ENCODE measurements at regions not wholly inside any gene's neighbourhood (a gene's known extent, or its start where the extent isn't known, plus 50 kb on each side); places are given as distances from the start of the nearest gene placed in this dataset.

DNA sequence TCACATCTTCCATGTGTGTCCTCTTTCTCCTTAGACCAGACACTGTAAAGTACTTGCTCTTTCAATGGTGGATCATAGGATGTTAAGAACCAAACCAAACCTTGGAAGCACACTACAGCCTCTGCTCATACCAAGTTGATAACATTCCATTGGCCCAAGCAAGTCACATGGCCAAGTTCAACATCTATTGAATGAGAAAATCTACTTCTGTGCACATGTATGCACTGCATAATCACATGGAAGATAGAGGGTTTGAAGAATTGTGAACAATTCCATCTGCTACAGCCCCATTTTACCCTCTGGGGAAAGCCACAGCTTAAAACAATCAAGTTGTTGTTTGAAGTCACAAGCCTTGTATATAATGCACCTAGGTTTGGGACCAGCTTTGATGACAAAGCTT lies 68.2 kb downstream of the MFAP3 start:
- DNase-seq (ENCODE audit: low spot score) = no peak
- H3K36me3 Mint-ChIP-seq (ENCODE audit: low read depth, unreplicated experiment) = no peaks in the 10 kb centered on the region
- peak overlapping the region; percentile 37 for H3K27ac Mint-ChIP-seq (ENCODE audit: unreplicated experiment)
- H3K9me3 Mint-ChIP-seq (ENCODE audit: unreplicated experiment) = no peaks in the 10 kb centered on the region
- TF ChIP-seq, protein P1, sequence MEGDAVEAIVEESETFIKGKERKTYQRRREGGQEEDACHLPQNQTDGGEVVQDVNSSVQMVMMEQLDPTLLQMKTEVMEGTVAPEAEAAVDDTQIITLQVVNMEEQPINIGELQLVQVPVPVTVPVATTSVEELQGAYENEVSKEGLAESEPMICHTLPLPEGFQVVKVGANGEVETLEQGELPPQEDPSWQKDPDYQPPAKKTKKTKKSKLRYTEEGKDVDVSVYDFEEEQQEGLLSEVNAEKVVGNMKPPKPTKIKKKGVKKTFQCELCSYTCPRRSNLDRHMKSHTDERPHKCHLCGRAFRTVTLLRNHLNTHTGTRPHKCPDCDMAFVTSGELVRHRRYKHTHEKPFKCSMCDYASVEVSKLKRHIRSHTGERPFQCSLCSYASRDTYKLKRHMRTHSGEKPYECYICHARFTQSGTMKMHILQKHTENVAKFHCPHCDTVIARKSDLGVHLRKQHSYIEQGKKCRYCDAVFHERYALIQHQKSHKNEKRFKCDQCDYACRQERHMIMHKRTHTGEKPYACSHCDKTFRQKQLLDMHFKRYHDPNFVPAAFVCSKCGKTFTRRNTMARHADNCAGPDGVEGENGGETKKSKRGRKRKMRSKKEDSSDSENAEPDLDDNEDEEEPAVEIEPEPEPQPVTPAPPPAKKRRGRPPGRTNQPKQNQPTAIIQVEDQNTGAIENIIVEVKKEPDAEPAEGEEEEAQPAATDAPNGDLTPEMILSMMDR (IDR thresholded peaks at IDR 0.05; ENCODE audit: unreplicated experiment) = no peak
- H3K27me3 Mint-ChIP-seq (ENCODE audit: unreplicated experiment) = peaks cover 5% of the 10 kb centered on the region
- no peak overlapping the region for H3K4me3 Mint-ChIP-seq (ENCODE audit: unreplicated experiment)
- H3K4me1 Mint-ChIP-seq (ENCODE audit: unreplicated experiment) = peaks cover 25% of the 10 kb centered on the region

GRCh38 chr5:154107756-154108155 lies 69.0 kb downstream of the MFAP3 start:
- no peak overlapping the region for H3K4me3 Mint-ChIP-seq (ENCODE audit: unreplicated experiment)
- no peak for DNase-seq (ENCODE audit: low spot score)
- TF ChIP-seq, protein P1 (IDR thresholded peaks at IDR 0.05; ENCODE audit: unreplicated experiment) = no peak
- H3K4me1 Mint-ChIP-seq (ENCODE audit: unreplicated experiment) = peaks cover 25% of the 10 kb centered on the region
- H3K27me3 Mint-ChIP-seq (ENCODE audit: unreplicated experiment) = peaks cover 5% of the 10 kb centered on the region
- H3K36me3 Mint-ChIP-seq (ENCODE audit: low read depth, unreplicated experiment) = no peaks in the 10 kb centered on the region
- H3K9me3 Mint-ChIP-seq (ENCODE audit: unreplicated experiment) = no peaks in the 10 kb centered on the region
- H3K27ac Mint-ChIP-seq (ENCODE audit: unreplicated experiment) = peak overlapping the region; percentile 9

DNA sequence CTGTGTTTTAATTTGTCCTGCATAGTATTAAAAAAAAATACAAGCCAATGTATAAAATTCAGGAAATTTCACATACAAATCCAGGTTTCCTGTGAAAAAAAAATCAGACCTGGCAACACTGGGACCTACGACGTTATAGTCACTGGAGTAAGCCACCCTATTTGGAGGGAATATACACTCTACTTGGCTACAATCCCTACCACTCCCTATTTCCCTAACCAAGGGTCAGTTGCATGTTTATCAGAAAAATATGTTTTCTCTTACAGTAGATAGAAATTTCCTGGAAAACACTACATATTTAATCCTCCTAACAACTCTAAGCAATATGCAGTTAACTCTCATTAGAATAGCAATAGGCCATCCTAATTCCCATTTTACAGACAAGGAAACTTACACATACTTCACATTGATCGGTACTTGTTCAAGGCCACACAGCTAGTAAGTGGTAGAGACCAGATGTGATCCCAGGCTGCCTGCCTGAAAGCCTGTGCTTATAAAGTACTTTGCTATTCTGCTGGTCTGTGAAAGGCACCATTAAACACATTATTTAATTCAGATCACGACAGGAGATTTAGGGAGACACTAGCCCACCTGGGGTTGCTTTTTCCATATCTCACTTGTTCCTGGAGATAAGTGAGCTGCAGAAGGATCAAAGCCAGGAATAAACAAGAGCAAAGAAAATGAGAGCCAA lies 70.8 kb downstream of the MFAP3 start:
- H3K9me3 Mint-ChIP-seq (ENCODE audit: unreplicated experiment) = no peaks in the 10 kb centered on the region
- no peaks in the 10 kb centered on the region for H3K36me3 Mint-ChIP-seq (ENCODE audit: low read depth, unreplicated experiment)
- TF ChIP-seq, protein P1 (IDR thresholded peaks at IDR 0.05; ENCODE audit: unreplicated experiment) = no peak
- H3K4me3 Mint-ChIP-seq (ENCODE audit: unreplicated experiment) = no peak overlapping the region
- no peak overlapping the region for H3K27ac Mint-ChIP-seq (ENCODE audit: unreplicated experiment)
- DNase-seq (ENCODE audit: low spot score) = no peak
- H3K4me1 Mint-ChIP-seq (ENCODE audit: unreplicated experiment) = peaks cover 25% of the 10 kb centered on the region
- H3K27me3 Mint-ChIP-seq (ENCODE audit: unreplicated experiment) = peaks cover 5% of the 10 kb centered on the region

GRCh38 chr5:154110107-154110453 lies 71.3 kb downstream of the MFAP3 start:
- no peaks in the 10 kb centered on the region for H3K9me3 Mint-ChIP-seq (ENCODE audit: unreplicated experiment)
- peaks cover 25% of the 10 kb centered on the region for H3K4me1 Mint-ChIP-seq (ENCODE audit: unreplicated experiment)
- no peak for DNase-seq (ENCODE audit: low spot score)
- TF ChIP-seq, protein P1 (IDR thresholded peaks at IDR 0.05; ENCODE audit: unreplicated experiment) = no peak
- peaks cover 5% of the 10 kb centered on the region for H3K27me3 Mint-ChIP-seq (ENCODE audit: unreplicated experiment)
- no peaks in the 10 kb centered on the region for H3K36me3 Mint-ChIP-seq (ENCODE audit: low read depth, unreplicated experiment)
- no peak overlapping the region for H3K4me3 Mint-ChIP-seq (ENCODE audit: unreplicated experiment)
- H3K27ac Mint-ChIP-seq (ENCODE audit: unreplicated experiment) = no peak overlapping the region

GRCh38 chr5:154110716-154111115 lies 71.9 kb downstream of the MFAP3 start:
- Mint-ChIP-seq H3K4me3 (ENCODE audit: unreplicated experiment) (no peak overlapping the region), H3K27ac (ENCODE audit: unreplicated experiment) (peak overlapping the region; percentile 12), H3K4me1 (ENCODE audit: unreplicated experiment) (peaks cover 25% of the 10 kb centered on the region)

More at GRCh38 chr5:154110716-154111115, 71.9 kb downstream of the MFAP3 start:
- no peak for DNase-seq (ENCODE audit: low spot score)
- Mint-ChIP-seq H3K36me3 (ENCODE audit: low read depth, unreplicated experiment) (no peaks in the 10 kb centered on the region), H3K27me3 (ENCODE audit: unreplicated experiment) (peaks cover 5% of the 10 kb centered on the region), H3K9me3 (ENCODE audit: unreplicated experiment) (no peaks in the 10 kb centered on the region)
- TF ChIP-seq, protein P1 (IDR thresholded peaks at IDR 0.05; ENCODE audit: unreplicated experiment) = no peak

All from endothelial cell (in vitro differentiated cells).